ENCODE measurements at regions not wholly inside any gene's neighbourhood (a gene's known extent, or its start where the extent isn't known, plus 50 kb on each side); places are given as distances from the start of the nearest gene placed in this dataset.
A peak's percentile ranks its signal among the peaks of the same experiment; 100 is the strongest.

DNA sequence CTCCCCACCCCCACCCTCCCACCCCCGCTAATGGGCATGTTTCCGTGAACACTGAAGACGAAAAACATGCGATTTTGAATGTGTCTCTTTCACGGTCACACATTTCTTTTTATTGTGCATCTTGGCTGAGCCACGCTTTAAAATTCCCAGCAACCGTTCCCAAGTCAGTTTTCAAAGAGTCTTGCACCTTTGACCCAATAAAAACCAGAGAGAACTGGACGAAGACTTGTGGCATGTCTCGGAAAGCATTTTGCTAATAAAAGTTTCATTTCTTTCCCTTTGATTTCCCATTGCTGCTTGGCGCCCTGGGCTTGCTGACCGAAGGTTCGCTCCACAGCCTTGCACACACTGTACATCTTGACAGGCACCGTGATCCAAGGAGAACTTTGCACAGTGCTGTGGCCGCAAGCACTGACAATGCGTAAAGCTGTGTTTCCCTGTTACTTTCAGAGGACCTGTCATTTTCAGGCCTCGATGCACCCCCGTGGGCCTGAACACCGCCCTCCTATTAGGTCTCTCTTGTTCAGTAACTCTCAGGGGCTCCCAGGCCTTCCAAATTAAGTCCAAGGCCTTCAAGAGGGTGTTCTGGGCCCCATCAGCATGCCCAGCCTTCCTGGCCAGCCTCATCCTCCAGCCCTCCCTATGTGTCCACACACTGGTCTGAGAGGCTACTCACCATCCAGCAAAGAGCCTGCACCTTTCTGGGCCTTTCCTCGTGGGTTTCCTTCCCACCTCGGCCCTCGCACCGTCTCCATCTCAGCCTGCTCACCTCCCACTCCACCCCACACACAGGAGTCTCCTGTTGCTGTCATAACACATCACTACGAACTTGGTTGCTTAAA, 63.4 kb upstream of the DIO3 start:
- Histone ChIP-seq H3K9me3 (peaks cover 0 to 8% (median 0%) of the 10 kb centered on the region in 3 donors), H3K4me1 (no peaks in the 10 kb centered on the region), H3K27ac (no peak overlapping the region), H3K36me3 (no peaks in the 10 kb centered on the region), H3K4me3 (no peak overlapping the region), H3K27me3 (peaks cover 0 to 41% of the 10 kb centered on the region in 2 donors)
- intact Hi-C loops (cut with DNase I; ENCODE audit: low total_unique reads) = no loop called here
- DNase-seq = peak; percentile 16 to 53
- TF ChIP-seq, protein P1, sequence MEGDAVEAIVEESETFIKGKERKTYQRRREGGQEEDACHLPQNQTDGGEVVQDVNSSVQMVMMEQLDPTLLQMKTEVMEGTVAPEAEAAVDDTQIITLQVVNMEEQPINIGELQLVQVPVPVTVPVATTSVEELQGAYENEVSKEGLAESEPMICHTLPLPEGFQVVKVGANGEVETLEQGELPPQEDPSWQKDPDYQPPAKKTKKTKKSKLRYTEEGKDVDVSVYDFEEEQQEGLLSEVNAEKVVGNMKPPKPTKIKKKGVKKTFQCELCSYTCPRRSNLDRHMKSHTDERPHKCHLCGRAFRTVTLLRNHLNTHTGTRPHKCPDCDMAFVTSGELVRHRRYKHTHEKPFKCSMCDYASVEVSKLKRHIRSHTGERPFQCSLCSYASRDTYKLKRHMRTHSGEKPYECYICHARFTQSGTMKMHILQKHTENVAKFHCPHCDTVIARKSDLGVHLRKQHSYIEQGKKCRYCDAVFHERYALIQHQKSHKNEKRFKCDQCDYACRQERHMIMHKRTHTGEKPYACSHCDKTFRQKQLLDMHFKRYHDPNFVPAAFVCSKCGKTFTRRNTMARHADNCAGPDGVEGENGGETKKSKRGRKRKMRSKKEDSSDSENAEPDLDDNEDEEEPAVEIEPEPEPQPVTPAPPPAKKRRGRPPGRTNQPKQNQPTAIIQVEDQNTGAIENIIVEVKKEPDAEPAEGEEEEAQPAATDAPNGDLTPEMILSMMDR (IDR thresholded peaks at IDR 0.05) = no peak

DNA sequence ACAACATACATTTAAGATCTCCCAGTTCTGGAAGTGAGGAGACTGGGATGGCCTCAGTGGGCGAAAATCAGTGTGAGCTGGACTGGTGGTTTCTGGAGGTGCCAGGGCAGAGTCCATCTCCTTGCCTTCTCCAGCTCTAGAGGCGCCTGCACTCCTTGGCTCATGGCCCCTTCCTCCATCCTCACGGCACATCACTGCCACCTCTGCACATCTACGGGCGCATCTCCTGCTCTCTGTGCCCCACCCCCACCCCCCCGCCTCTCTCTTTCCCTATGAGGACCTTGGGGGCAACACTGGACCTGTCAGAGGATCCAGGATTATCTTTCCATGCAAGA, 62.8 kb upstream of the DIO3 start:
- no peaks in the 10 kb centered on the region for H3K4me1 ChIP-seq
- intact Hi-C loops (cut with DNase I; ENCODE audit: low total_unique reads) = no loop called here
- TF ChIP-seq, protein P1 (IDR thresholded peaks at IDR 0.05) = no peak
- no peak overlapping the region for H3K27ac ChIP-seq
- peak; percentile 6 to 21 for DNase-seq
- H3K36me3 ChIP-seq = no peaks in the 10 kb centered on the region
- H3K27me3 ChIP-seq = peaks cover 0 to 45% of the 10 kb centered on the region in 2 donors
- H3K4me3 ChIP-seq = no peak overlapping the region
- peaks cover 0 to 5% (median 3%) of the 10 kb centered on the region in 3 donors for H3K9me3 ChIP-seq

DNA sequence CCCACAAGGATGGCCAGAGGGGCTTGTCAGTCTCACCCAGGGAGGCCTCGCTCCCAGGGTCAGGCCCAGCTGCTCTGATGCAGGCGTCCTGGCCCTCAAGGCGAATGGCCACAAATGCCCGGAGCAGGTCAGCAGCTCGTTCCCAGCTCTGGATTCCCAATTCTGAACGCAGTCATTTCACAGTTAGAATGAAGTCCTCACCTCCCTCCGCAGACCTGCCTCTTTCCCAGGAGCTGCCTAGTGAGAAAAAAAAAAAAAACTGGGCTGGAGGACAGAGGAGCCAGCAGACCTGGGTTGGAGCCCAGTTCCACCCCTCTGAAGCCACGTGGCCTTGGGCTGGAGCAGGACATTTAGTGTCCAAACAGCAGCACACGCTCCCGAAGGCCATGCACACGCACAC, 62.2 kb upstream of the DIO3 start:
- intact Hi-C loops (cut with DNase I; ENCODE audit: low total_unique reads) = no loop called here

DNA sequence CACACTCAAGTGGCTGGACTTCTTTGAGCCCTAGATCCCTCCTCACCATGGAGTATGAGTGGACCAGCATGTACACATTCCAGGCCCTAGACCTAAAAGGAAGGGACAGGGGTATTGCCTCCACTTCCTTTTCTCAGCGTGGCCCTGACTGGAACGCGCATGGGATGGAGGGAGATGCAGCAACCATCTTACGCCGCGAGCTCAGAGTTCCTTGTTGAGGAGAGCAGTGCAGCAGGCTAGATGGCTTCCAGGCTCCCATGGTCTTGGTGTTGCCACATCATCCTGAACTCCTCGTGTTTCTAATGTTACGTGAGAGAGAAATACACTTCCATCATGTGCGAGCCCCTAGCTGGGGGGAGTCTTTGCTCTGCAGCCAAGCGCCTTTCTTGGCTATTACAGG, 61.8 kb upstream of the DIO3 start:
- intact Hi-C loops (cut with DNase I; ENCODE audit: low total_unique reads) = no loop called here
- H3K27me3 ChIP-seq = peaks cover 0 to 47% of the 10 kb centered on the region in 2 donors
- H3K4me1 ChIP-seq = no peaks in the 10 kb centered on the region
- peak in 1 of 2 donors; percentile 9 for DNase-seq
- no peak overlapping the region for H3K4me3 ChIP-seq
- no peak overlapping the region for H3K27ac ChIP-seq
- peaks cover 0 to 6% (median 6%) of the 10 kb centered on the region in 3 donors for H3K9me3 ChIP-seq
- no peaks in the 10 kb centered on the region for H3K36me3 ChIP-seq
- TF ChIP-seq, protein P1 (IDR thresholded peaks at IDR 0.05) = no peak

More for the DNA sequence above, 62.2 kb upstream of the DIO3 start:
- peak; percentile 20 to 58 for DNase-seq
- Histone ChIP-seq H3K9me3 (peaks cover 0 to 6% (median 6%) of the 10 kb centered on the region in 3 donors), H3K27me3 (peaks cover 0 to 47% of the 10 kb centered on the region in 2 donors), H3K4me3 (no peak overlapping the region), H3K4me1 (no peaks in the 10 kb centered on the region), H3K36me3 (no peaks in the 10 kb centered on the region), H3K27ac (no peak overlapping the region)
- TF ChIP-seq, protein P1 (IDR thresholded peaks at IDR 0.05) = no peak

DNA sequence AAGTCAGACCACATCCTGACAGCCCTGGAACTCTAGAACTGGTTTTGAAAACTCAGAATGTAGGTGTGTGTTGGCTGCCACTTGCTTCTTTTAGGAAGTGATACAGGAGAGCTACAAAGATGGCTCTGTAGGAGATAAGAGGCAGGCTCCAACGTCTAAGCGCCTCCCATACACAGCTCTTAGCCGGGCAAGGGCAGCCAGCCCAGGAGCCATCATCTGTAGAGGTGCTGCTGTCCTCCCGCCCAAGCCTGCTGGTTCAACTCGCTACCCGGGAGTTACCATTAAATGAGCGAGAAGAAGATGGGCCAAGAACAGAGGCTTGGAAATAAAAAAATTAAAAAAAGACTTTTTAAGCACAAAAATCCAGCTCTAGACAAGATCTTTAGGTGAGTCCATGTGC, 61.2 kb upstream of the DIO3 start:
- DNase-seq = peak; percentile 8 to 21
- H3K36me3 ChIP-seq = no peaks in the 10 kb centered on the region
- peaks cover 0 to 47% of the 10 kb centered on the region in 2 donors for H3K27me3 ChIP-seq
- TF ChIP-seq, protein P1 (IDR thresholded peaks at IDR 0.05) = no peak
- no peak overlapping the region for H3K4me3 ChIP-seq
- H3K4me1 ChIP-seq = no peaks in the 10 kb centered on the region
- intact Hi-C loops (cut with DNase I; ENCODE audit: low total_unique reads) = no loop called here
- H3K27ac ChIP-seq = no peak overlapping the region
- H3K9me3 ChIP-seq = peaks cover 0 to 6% (median 6%) of the 10 kb centered on the region in 3 donors

Data from tibial artery (tissue), 4 donors.